K562 (cell line): ENCODE measurements at regions not wholly inside any gene's neighbourhood (a gene's known extent, or its start where the extent isn't known, plus 50 kb on each side); places are given as distances from the start of the nearest gene placed in this dataset.

Source experiments
- MED1 ChIP-seq: sonication (generic); formaldehyde crosslinking; IDR thresholded peaks from 2 replicates; pipeline ENCODE4 v1.8.1; 2023; ENCODE audit warnings: missing genetic modification reagents, borderline replicate concordance
- TFAP4 ChIP-seq: sonication (generic); formaldehyde crosslinking; IDR thresholded peaks from 2 replicates; pipeline ENCODE4 v1.8.0; 2022; ENCODE audit warnings: missing genetic modification reagents, mild to moderate bottlenecking, moderate library complexity, borderline replicate concordance

DNA sequence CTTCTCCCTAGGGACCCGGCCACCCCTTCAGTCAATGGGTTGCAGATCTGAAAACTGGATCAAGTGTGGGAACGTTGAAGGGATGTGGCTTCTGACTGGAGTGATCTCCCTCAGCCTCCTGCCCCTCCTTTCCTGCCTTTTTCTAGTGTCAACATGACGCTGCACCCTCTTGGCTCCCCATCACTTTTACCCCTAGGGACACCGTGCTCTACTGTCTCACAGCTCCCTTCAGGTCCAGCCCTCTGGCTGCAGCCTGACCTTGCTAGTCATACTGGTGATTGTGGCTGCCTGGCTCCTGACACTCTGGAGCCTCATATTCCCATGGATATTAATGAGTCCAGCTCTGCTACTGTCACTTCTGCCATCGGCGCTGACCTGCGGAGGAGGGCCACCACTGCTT lies 51.5 kb upstream of the RASSF3 start:
- TF ChIP-seq MED1 (no peak), TFAP4 (no peak)
